Brain pericyte (primary cell): ENCODE measurements at regions not wholly inside any gene's neighbourhood (a gene's known extent, or its start where the extent isn't known, plus 50 kb on each side); places are given as distances from the start of the nearest gene placed in this dataset.
"Not testable (repeated sequence)": the region's sequence is repeated elsewhere in the genome, so short reads cannot be mapped to it uniquely, and the experiment has no call there.

Experiments used
- DNase-seq: peaks from one replicate; pipeline ENCODE4 v3.0.0-alpha.2; 2012; ENCODE audit warnings: low read depth, low spot score

GRCh38 chr7:138316421-138317043, 143.5 kb upstream of the TRIM24 start:
- DNase-seq, result no peak

GRCh38 chr7:138317044-138317596, 142.9 kb upstream of the TRIM24 start:
- no peak for DNase-seq

- DNase-seq, result no peak
These were observed 135.1 kb upstream of the TRIM24 start for GRCh38 chr7:138324941-138325340.

- no peak for DNase-seq
These were observed 134.6 kb upstream of the TRIM24 start for GRCh38 chr7:138325434-138325833.

- no peak for DNase-seq
These were observed 131.8 kb upstream of the TRIM24 start for GRCh38 chr7:138328215-138328614.

GRCh38 chr7:138332850-138333249, 127.2 kb upstream of the TRIM24 start:
- DNase-seq, result not testable (repeated sequence)

GRCh38 chr7:138338361-138338760, 121.7 kb upstream of the TRIM24 start:
- DNase-seq, result no peak

GRCh38 chr7:138339229-138339628, 120.8 kb upstream of the TRIM24 start:
- DNase-seq, result not testable (repeated sequence)

- DNase-seq, result no peak
These were observed 117.1 kb upstream of the TRIM24 start for GRCh38 chr7:138342990-138343389.

GRCh38 chr7:138345567-138345966, 114.5 kb upstream of the TRIM24 start:
- no peak for DNase-seq

GRCh38 chr7:138346975-138347374, 113.1 kb upstream of the TRIM24 start:
- no peak for DNase-seq

GRCh38 chr7:138349841-138350700, 110.0 kb upstream of the TRIM24 start:
- DNase-seq, result no peak

GRCh38 chr7:138350701-138351357, 109.2 kb upstream of the TRIM24 start:
- DNase-seq, result no peak

- no peak for DNase-seq
These were observed 107.2 kb upstream of the TRIM24 start for GRCh38 chr7:138352570-138353461.

GRCh38 chr7:138354066-138354465, 106.0 kb upstream of the TRIM24 start:
- DNase-seq, result no peak

GRCh38 chr7:138355254-138355653, 104.8 kb upstream of the TRIM24 start:
- DNase-seq, result no peak

GRCh38 chr7:138358850-138359341, 101.2 kb upstream of the TRIM24 start:
- no peak for DNase-seq

- DNase-seq, result no peak
These were observed 100.0 kb upstream of the TRIM24 start for GRCh38 chr7:138359870-138360559.

GRCh38 chr7:138363721-138364120, 96.3 kb upstream of the TRIM24 start:
- no peak for DNase-seq

GRCh38 chr7:138366137-138366536, 93.9 kb upstream of the TRIM24 start:
- DNase-seq, result not testable (repeated sequence)
